ENCODE measurements at regions not wholly inside any gene's neighbourhood (a gene's known extent, or its start where the extent isn't known, plus 50 kb on each side); places are given as distances from the start of the nearest gene placed in this dataset.

DNA sequence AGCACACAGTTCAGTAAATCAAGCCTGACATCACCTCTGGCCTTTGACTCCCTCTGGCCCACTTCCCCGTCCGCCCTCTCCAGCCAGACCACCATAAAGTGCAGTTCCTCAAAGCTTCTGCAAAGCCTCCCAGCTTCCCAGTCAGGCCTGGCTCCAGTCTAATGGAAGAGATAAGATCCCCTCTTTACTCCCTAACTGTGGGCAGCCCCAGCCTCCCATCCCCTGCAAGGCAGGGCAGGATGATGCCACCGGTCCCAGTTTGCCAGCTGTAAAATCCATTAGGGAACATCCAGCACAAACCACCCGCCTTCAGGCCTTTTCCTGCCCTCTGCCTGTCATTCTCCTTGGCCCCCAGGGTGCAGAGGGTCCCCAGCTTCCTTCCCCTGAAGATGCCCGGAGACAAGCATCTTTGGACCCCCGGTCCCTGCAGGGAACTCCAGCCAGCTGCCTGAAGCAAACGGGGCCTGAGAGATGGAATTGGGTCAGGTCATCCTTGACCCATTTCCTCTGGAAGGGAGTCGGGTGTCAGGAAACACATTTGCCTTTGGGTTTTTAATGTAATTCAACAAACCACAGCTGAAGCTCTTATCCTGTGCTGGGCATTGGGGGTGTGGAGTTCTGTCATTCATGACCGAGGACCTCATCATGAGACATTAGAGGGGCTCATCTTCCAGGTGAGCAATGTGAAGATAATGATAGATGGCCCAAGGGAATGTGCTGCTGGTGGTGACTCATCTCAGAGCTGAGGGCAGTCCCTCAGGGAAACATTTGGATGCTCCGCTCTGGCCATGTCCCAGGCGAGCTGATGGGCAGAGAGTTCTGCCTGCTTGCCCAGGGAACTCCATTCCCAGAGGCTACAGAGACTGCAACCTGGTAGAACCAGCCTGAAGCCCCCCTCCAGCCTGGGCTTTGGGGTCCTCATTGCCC is 93.8 kb upstream of the CLMN start:
- TF ChIP-seq JUND (IDR thresholded peaks at IDR 0.05) (no peak), POLR2AphosphoS5 (IDR thresholded peaks at IDR 0.05; ENCODE audit: low read depth, low read length) (no peak), SP1 (IDR thresholded peaks at IDR 0.05; ENCODE audit: low read depth) (no peak), RAD21 (IDR thresholded peaks at IDR 0.05; ENCODE audit: low read depth) (no peak), POLR2A (IDR thresholded peaks at IDR 0.05; ENCODE audit: borderline replicate concordance, extremely low read depth, insufficient read depth, insufficient read length) (no peak), ATF3 (IDR thresholded peaks at IDR 0.05) (no peak), REST (IDR thresholded peaks at IDR 0.05; ENCODE audit: low read depth) (no peak), ELF1 (IDR thresholded peaks at IDR 0.05; ENCODE audit: borderline replicate concordance, low read depth) (no peak), TCF7L2 (IDR thresholded peaks at IDR 0.05; ENCODE audit: borderline replicate concordance, extremely low read depth, insufficient read depth, insufficient read length) (no peak), CEBPB (IDR thresholded peaks at IDR 0.05; ENCODE audit: low read depth) (no peak), EZH2phosphoT487 (IDR thresholded peaks at IDR 0.05; ENCODE audit: borderline replicate concordance) (no peak), SRF (IDR thresholded peaks at IDR 0.05; ENCODE audit: low read depth) (no peak), CTCF (IDR thresholded peaks at IDR 0.05 in 2 of 3, conservative IDR thresholded peaks at IDR 0.05 in 1 of 3; ENCODE audit: borderline replicate concordance in 1 of 3, insufficient read depth in 1 of 3, low read depth in 2 of 3, low read length in 2 of 3) (no peak), SIN3A (IDR thresholded peaks at IDR 0.05; ENCODE audit: low read depth) (no peak), EGR1 (IDR thresholded peaks at IDR 0.05; ENCODE audit: low read depth) (no peak), CBX3 (IDR thresholded peaks at IDR 0.05; ENCODE audit: low read depth) (no peak), EZH2 (IDR thresholded peaks at IDR 0.05) (no peak)
- TF ChIP-seq, protein P1, sequence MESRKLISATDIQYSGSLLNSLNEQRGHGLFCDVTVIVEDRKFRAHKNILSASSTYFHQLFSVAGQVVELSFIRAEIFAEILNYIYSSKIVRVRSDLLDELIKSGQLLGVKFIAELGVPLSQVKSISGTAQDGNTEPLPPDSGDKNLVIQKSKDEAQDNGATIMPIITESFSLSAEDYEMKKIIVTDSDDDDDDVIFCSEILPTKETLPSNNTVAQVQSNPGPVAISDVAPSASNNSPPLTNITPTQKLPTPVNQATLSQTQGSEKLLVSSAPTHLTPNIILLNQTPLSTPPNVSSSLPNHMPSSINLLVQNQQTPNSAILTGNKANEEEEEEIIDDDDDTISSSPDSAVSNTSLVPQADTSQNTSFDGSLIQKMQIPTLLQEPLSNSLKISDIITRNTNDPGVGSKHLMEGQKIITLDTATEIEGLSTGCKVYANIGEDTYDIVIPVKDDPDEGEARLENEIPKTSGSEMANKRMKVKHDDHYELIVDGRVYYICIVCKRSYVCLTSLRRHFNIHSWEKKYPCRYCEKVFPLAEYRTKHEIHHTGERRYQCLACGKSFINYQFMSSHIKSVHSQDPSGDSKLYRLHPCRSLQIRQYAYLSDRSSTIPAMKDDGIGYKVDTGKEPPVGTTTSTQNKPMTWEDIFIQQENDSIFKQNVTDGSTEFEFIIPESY (IDR thresholded peaks at IDR 0.05; ENCODE audit: extremely low read depth, insufficient replicate concordance, low read length) = no peak
- Histone ChIP-seq H2AFZ (ENCODE audit: low read depth, low read length, poor library complexity, severe bottlenecking) (no peak overlapping the region), H3K9me3 (ENCODE audit: control insufficient read depth in 1 of 2, insufficient read depth in 1 of 2, low read depth in 1 of 2, low read length in 2 of 2) (no peaks in the 10 kb centered on the region), H3K9me2 (ENCODE audit: insufficient read depth) (no peaks in the 10 kb centered on the region), H3K36me3 (ENCODE audit: control insufficient read depth in 1 of 2, insufficient read depth in 2 of 2, low read length in 2 of 2) (no peaks in the 10 kb centered on the region), H3K27ac (ENCODE audit: low read depth, low read length) (no peak overlapping the region), H4K20me1 (ENCODE audit: insufficient read depth) (no peaks in the 10 kb centered on the region), H3K4me3 (replicated peaks in 1 of 2; ENCODE audit: low read depth in 1 of 2, low read length in 2 of 2) (no peak overlapping the region), H3K27me3 (ENCODE audit: insufficient read depth, low read length) (peaks cover 13% of the 10 kb centered on the region; the same call in 1 of the 2 replicates), H3K79me2 (ENCODE audit: insufficient read depth, low read length) (no peaks in the 10 kb centered on the region), H3K4me2 (ENCODE audit: low read length) (no peak overlapping the region), H3K9ac (ENCODE audit: low read length) (no peak overlapping the region), H3K4me1 (ENCODE audit: control insufficient read depth in 1 of 2, insufficient read depth in 2 of 2, low read length in 2 of 2) (peaks cover 0 to 5% of the 10 kb centered on the region in 2 experiments; a peak in 2 of 4 replicates)
- DNase-seq (ENCODE audit: low read depth, low spot score) (no peak), ATAC-seq (no peak)
- no TSS peak for BruUV-seq (replicated peaks)
- POLR2A ChIA-PET = no interaction called here
- intact Hi-C loops (cut with micrococcal nuclease) = no loop called here
- CTCF ChIA-PET = no interaction called here
- RAD21 ChIA-PET (ENCODE audit: low non-redundant PET in 1 of 2, low total read pairs in 2 of 2, uncharacterized antibody in 2 of 2, unreplicated experiment in 2 of 2) = interaction anchor here in 1 of 2 experiments (0.7 kb wide), 1 partner anchor 94 kb away, joined by 4 read pairs; the partner anchor contains the start of gene CLMN

All from HCT116 (cell line).